ENCODE measurements at regions not wholly inside any gene's neighbourhood (a gene's known extent, or its start where the extent isn't known, plus 50 kb on each side); places are given as distances from the start of the nearest gene placed in this dataset.
A peak's percentile ranks its signal among the peaks of the same experiment; 100 is the strongest.
"Not testable (repeated sequence)": the region's sequence is repeated elsewhere in the genome, so short reads cannot be mapped to it uniquely, and the experiment has no call there.

DNA sequence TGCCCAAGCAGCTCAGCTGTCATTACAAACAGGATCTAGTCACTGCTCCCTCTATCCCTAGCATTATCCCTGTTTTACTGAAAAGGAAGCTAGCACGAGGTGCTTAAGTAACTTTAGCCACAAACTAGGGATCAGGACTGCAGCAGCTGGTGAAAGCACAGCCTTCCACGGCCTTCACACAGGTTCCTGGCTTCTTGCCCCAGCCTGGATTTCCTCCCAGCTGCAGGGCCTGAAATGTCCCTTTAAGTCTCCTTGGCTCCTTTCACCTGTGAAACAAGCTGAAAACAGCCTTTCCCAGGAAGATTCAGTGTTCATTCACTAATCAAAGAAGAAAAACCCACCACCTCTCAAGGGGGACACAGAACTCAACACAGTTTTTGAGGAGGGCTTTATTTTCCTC lies 754.5 kb downstream of the DIAPH3 start:
- Mint-ChIP-seq H3K4me1 (peaks cover 21% of the 10 kb centered on the region), H3K4me3 (no peak overlapping the region), H3K9me3 (peaks cover 9% of the 10 kb centered on the region), H3K27ac (no peak overlapping the region), H3K36me3 (no peaks in the 10 kb centered on the region)
- no peak for ATAC-seq
- DNase-seq (ENCODE audit: low spot score in 2 of 2) = no peak

DNA sequence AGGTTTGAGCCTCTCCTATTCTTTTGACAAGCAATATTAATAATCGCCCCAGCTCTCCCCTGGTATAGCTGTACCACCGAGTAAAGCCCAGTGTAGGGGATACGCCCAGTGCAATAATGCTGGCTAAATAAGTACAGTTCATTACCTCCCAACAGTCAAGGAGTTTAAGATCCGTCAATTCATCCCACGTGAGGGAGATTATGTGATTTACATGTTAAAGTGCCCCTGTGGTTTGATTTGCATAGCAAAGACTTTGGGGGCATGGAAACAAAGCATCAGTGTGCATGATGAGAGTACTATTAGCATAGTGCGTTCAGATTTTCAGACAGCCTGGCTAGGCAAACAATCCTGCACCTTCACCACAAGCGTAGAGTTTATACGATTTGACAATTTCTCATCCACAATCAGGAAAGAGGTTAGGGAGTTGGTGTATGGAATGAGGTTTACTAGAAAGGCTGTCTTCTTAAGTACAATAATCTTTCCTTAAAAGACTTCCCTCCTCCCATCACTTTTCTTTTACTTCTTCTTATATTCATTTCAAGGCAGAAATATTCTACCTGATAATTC lies 754.0 kb downstream of the DIAPH3 start:
- no peak for DNase-seq (ENCODE audit: low spot score in 2 of 2)
- Mint-ChIP-seq H3K4me3 (no peak overlapping the region), H3K27ac (no peak overlapping the region), H3K36me3 (no peaks in the 10 kb centered on the region), H3K4me1 (peaks cover 21% of the 10 kb centered on the region), H3K9me3 (peaks cover 9% of the 10 kb centered on the region)
- no peak for ATAC-seq

DNA sequence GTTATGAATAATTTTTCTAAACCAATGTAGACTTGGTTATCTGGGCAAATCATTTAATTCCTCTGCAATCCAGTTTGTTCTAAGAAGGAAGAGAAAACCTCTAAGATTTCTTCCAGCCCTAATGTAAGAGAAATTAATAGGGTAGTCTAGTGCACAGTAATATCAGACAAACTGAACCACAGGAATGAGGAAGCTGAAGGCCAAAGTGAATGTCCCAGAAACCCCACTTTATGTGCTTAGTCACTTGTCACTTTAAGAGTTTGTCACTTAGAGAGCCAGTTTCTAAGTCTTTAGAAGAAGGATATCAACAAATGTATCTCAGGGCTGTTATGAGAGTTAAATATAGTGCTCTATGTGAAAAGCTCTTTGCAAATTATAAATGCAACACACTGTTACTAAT lies 750.6 kb downstream of the DIAPH3 start:
- H3K4me1 Mint-ChIP-seq = peaks cover 4% of the 10 kb centered on the region
- no peak overlapping the region for H3K4me3 Mint-ChIP-seq
- no peak overlapping the region for H3K27ac Mint-ChIP-seq
- H3K36me3 Mint-ChIP-seq = no peaks in the 10 kb centered on the region
- DNase-seq (ENCODE audit: low spot score in 2 of 2) = no peak
- peak; percentile 49 for ATAC-seq
- H3K9me3 Mint-ChIP-seq = peaks cover 2% of the 10 kb centered on the region

DNA sequence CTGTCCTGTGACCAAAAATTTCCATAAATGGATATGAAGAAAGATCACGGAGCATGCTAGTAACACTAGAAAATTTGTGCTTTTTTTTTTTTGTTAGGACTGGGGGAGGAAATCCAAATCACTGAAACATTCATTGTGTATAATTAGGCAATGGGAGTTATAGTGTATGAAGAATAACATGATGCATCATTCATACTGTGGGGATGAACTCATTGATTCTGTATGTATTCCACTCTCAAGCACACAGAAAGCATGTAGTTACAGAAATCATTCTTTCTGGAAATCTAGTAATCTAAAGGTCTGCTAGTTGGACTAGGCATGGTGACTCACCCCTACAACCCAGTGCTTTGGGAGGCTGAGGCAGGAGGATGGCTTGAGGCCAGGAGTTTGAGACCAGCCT lies 749.7 kb downstream of the DIAPH3 start:
- DNase-seq (ENCODE audit: low spot score in 2 of 2) (no peak), ATAC-seq (no peak)
- Mint-ChIP-seq H3K4me1 (peaks cover 4% of the 10 kb centered on the region), H3K36me3 (no peaks in the 10 kb centered on the region), H3K27ac (no peak overlapping the region), H3K4me3 (no peak overlapping the region), H3K9me3 (peaks cover 2% of the 10 kb centered on the region)

DNA sequence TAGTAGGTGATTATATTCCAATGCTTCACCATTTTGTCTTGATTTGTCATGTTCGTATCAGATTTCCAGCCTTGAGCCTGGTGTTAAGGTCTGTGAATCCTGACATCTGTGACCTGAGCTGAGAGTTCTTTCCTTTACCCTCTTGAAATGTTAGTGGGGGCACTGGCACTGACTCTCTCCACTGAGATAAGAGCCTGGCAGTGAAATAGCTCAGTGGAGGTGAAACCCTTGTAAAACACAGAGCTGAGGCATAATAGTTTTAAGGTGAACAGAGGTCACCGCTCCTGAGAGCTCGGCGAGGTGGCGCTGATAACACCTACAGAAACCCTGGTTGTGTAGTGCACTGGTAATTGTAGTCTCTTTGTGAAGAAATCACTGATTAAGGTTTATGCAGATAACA lies 748.2 kb downstream of the DIAPH3 start:
- Mint-ChIP-seq H3K27ac (no peak overlapping the region), H3K36me3 (no peaks in the 10 kb centered on the region), H3K4me1 (peaks cover 4% of the 10 kb centered on the region), H3K9me3 (peaks cover 5% of the 10 kb centered on the region), H3K4me3 (no peak overlapping the region)
- ATAC-seq = no peak
- DNase-seq (ENCODE audit: low spot score in 2 of 2) = no peak

DNA sequence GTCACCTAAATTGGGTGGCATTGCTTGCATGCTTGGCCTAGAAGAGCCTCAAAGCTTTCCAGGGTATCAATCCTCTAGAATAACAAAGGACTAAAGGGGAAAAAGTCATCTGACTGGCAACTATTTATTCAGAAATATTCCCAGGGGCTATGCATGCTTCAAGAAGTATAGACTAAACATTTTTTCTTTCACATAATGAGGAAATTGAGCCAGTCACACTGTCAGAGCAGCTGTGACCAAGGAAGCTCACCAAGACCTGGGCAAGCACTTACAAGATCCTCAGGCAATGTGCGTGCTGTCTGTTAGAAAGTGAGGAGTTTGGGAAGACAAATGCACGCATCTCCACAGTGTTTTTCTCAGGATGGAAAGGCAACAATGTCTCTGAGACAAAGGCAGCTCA lies 747.2 kb downstream of the DIAPH3 start:
- no peak for DNase-seq (ENCODE audit: low spot score in 2 of 2)
- no peak overlapping the region for H3K27ac Mint-ChIP-seq

DNA sequence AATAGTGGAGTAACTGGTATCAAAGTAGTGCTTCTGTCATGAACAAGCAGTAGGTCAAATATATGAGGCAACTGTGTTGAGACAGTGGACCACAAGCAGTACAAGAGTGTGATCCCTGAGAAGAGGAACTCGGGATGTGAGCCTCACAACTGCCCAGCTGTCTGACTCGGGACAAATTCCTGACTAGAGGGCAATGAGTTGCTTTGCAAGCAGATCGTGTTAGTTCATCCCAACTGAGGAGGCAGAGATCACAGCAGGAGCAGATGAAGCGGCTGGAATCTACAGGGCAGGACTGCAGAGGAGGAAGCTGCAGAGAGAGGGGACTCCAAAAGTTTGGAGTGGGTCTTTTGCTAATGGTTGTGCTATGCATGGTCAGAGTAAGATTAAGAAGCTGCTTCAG lies 741.1 kb downstream of the DIAPH3 start:
- no peaks in the 10 kb centered on the region for H3K36me3 Mint-ChIP-seq
- no peak for DNase-seq (ENCODE audit: low spot score in 2 of 2)
- no peak for ATAC-seq
- H3K4me3 Mint-ChIP-seq = no peak overlapping the region
- no peak overlapping the region for H3K27ac Mint-ChIP-seq
- H3K9me3 Mint-ChIP-seq = peaks cover 3% of the 10 kb centered on the region
- H3K4me1 Mint-ChIP-seq = no peaks in the 10 kb centered on the region

More for the DNA sequence above, 747.2 kb downstream of the DIAPH3 start:
- H3K4me1 Mint-ChIP-seq = no peaks in the 10 kb centered on the region
- no peaks in the 10 kb centered on the region for H3K36me3 Mint-ChIP-seq
- H3K9me3 Mint-ChIP-seq = peaks cover 3% of the 10 kb centered on the region
- no peak overlapping the region for H3K4me3 Mint-ChIP-seq
- ATAC-seq = no peak

DNA sequence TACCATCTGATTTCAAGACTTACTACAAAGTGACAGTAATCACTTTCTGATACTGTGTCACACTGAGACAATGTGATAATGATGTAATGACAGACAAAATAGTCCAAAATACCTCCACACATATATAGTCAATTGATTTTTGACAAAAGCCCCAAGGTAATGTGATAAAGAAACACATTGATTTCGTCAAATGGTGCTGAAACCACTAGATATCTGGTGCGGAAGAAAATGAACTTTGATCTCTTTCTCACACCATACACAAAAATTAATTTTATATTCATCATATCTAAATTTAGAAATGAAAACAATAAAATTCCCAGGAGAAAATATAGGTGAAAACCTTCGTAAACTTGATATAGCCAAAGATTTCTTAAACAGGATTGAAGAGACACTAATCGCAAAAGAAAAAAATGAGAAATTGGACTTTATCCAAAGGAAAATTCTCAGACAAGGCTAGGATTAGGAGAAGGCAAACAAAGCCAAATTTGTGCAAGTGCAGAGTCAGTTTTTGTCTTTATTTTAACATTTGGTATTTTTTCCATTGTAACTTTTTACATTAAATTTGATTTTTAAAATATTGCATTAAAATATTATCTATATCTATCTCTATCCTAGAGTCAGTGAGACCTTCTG lies 739.9 kb downstream of the DIAPH3 start:
- no peak overlapping the region for H3K27ac Mint-ChIP-seq
- DNase-seq (ENCODE audit: low spot score in 2 of 2) (no peak), ATAC-seq (no peak)
- H3K9me3 Mint-ChIP-seq = peaks cover 5% of the 10 kb centered on the region
- H3K4me1 Mint-ChIP-seq = no peaks in the 10 kb centered on the region
- H3K36me3 Mint-ChIP-seq = no peaks in the 10 kb centered on the region
- H3K4me3 Mint-ChIP-seq = no peak overlapping the region

DNA sequence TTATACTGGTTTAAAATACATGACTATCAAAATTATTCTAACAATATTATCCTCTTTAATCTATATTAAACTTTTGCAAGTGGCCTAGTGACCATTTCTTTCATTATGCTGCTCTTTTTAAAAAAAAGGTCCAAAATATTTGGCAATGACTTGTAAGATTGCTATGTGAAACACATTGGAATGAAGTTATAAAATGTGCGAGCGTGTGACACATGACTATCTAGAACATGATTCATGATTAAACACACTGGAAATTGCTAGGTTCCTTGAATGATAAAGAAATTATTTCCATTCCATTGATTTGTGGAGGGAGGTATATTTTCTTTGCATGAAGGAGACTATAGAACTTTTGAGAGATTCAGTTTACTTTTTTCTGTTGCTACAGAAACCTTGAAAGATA lies 739.1 kb downstream of the DIAPH3 start:
- no peak for ATAC-seq
- Mint-ChIP-seq H3K36me3 (no peaks in the 10 kb centered on the region), H3K27ac (no peak overlapping the region), H3K4me3 (no peak overlapping the region), H3K4me1 (no peaks in the 10 kb centered on the region), H3K9me3 (peaks cover 5% of the 10 kb centered on the region)
- DNase-seq (ENCODE audit: low spot score in 2 of 2) = no peak

DNA sequence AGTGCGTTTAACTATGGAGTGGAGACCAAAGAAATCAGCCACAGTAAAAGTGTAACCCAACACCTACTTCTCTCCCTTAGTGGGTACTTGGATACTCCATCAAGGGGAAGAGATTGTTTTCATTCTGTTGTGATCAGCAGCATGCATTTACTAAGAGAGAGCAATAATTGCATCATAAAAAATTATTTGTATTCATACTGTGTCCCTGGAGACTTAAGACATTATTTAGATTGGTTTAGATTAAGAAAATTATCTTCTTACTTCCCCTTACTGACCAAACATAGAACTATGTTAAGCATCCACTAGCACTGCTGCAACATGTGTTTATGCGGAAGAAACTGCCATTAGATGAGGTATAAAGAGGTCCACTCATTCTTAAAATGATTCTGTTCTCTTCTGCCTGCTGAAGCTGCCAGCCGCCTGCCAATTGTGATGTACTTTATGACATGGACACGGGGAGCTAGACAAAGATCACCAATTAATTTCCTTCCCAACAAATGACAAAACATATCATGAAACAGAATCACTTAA lies 738.5 kb downstream of the DIAPH3 start:
- DNase-seq (ENCODE audit: low spot score in 2 of 2) (no peak), ATAC-seq (no peak)

DNA sequence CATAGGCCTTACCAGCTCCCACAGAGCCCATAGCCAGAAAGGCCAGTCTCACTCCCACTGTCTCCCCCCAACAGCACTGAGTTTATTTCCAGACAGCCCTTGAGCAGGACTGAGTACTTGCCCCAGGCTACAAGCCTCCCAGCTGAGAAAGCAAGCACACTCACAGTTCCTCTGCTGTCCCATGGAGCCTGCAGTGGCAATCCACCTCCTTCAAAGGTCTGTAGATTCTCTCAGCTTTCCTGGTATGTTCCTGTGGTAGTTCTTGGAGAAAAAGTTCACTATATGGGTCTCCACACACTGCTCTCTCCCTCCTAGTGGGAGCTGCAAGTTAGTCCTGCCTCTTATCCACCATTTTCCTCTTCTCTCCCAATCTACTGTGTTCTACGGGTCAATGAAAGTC lies 728.7 kb downstream of the DIAPH3 start:
- Mint-ChIP-seq H3K4me3 (no peak overlapping the region), H3K4me1 (no peaks in the 10 kb centered on the region), H3K9me3 (peaks cover 23% of the 10 kb centered on the region), H3K27ac (no peak overlapping the region), H3K36me3 (no peaks in the 10 kb centered on the region)
- DNase-seq (ENCODE audit: low spot score in 2 of 2) = no peak
- no peak for ATAC-seq

More for the DNA sequence above, 738.5 kb downstream of the DIAPH3 start:
- Mint-ChIP-seq H3K4me3 (no peak overlapping the region), H3K36me3 (no peaks in the 10 kb centered on the region), H3K4me1 (no peaks in the 10 kb centered on the region), H3K27ac (no peak overlapping the region), H3K9me3 (peaks cover 2% of the 10 kb centered on the region)

DNA sequence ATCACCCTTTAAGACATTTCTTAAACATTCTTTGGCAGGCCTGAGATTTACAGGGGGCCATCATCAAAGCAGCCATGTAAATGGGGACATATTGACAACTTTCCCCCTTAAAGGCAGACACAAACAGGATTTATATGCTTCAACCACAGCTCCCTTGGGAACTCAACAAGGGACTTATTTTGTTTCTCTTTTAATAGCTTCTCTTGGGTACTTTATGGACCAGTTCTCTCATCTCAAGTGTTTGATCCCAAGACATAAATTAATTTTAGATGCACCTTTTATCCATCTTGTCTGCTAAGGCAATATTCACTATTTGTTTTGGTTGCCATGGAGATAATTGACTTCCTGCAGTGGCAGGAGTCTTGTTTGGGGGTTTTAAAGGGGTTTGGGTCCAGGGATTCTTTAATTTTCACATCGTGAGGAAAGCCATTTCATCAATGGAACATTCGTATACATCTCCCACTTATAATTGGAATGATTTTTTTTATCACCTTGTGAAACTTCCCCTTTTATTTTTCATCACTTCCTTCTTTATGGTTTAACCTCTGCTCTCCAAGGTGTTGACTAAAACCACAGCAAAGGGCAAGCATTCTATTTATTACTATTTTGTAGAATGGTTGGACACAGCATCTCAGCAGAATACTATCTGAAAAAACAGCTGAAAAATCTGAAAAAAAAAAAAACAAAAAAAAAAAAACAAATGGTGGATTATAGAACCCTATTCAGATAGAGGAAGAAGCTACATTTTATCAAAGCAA lies 726.0 kb downstream of the DIAPH3 start:
- Mint-ChIP-seq H3K9me3 (peaks cover 16% of the 10 kb centered on the region), H3K4me1 (no peaks in the 10 kb centered on the region), H3K36me3 (no peaks in the 10 kb centered on the region), H3K4me3 (no peak overlapping the region), H3K27ac (no peak overlapping the region)
- DNase-seq (ENCODE audit: low spot score in 2 of 2) (no peak), ATAC-seq (no peak)

DNA sequence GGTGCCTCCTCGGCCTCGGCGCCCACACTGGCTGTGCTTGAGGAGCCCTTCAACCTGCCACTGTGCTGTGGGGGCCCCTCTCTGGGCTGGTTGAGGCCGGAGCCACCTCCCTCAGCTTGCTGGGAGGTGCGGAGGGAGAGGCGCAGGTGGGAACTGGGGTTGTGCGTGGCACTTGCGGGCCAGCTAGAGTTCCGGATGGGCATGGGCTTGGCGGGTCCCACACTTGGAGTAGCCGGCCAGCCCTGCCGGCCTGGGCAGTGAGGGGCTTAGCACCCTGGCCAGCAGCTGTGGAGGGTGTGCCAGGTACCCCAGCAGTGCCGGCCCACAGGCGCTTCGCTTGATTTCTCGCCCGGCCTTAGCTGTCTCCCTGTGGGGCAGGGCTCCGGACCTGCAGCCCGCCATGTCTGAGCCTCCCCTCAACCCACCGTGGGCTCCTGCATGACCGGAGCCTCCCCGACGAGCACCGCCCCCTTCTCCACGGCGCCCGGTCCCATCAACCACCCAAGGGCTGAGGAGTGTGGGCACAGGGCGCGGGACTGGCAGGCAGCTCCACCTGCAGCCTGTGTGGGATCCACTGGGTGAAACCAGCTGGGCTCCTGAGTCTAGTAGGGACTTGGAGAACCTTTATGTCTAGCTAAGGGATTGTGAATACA lies 723.8 kb downstream of the DIAPH3 start:
- Mint-ChIP-seq H3K36me3 (no peaks in the 10 kb centered on the region), H3K4me3 (no peak overlapping the region), H3K4me1 (no peaks in the 10 kb centered on the region), H3K9me3 (peaks cover 7% of the 10 kb centered on the region), H3K27ac (no peak overlapping the region)
- ATAC-seq (no peak), DNase-seq (ENCODE audit: low spot score in 2 of 2) (no peak)

DNA sequence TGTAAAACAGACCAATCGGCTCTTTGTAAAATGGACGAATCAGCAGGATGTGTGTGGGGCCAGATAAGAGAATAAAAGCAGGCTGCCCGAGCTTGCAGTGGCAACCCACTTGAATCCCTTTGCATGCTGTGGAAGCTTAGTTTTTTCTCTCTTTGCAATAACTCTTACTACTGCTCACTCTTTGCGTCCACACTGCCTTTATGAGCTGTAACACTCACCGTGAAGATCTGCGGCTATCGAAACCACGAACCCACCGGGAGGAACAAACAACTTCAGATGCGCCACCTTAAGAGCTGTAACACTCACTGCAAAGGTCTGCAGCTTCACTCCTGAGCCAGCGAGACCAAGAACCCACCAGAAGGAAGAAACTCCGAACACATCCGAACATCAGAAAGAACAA lies 722.7 kb downstream of the DIAPH3 start:
- H3K4me1 Mint-ChIP-seq; H3K36me3 Mint-ChIP-seq; H3K9me3 Mint-ChIP-seq; ATAC-seq; H3K4me3 Mint-ChIP-seq; H3K27ac Mint-ChIP-seq; DNase-seq (ENCODE audit: low spot score in 2 of 2): not testable (repeated sequence)

DNA sequence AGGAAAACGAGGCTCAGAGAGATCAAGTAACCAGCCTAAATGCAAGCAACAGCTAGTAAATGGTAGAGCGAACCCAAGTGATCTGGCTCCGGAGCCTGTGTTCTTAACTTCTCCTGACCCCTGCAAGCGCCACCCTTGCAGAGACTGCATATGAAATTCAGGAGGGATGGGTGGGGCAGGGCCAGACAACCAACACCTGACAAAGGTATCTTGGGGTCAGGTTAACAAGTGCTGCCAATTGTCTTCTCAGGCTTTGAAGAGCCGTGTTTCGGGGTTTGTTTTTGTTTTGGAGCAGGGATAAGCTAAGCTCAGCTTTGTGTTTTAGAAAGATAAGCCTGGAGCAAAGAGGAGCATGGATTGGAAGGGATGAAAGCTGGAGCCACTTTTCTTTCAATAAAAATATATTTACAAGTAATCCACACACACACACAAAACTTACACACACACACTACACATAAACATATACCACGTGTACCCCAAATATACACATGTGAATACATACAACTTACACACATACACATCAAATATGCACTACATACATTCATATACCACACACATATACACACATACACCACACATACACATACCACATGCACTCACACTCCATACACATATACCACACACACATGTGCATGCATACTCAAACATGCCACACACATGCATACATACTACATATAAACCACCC lies 722.0 kb downstream of the DIAPH3 start:
- H3K9me3 Mint-ChIP-seq = no peaks in the 10 kb centered on the region
- no peaks in the 10 kb centered on the region for H3K4me1 Mint-ChIP-seq
- H3K4me3 Mint-ChIP-seq = no peak overlapping the region
- no peak overlapping the region for H3K27ac Mint-ChIP-seq
- no peaks in the 10 kb centered on the region for H3K36me3 Mint-ChIP-seq
- DNase-seq (ENCODE audit: low spot score in 2 of 2) (no peak), ATAC-seq (no peak)
